ENCODE measurements at regions not wholly inside any gene's neighbourhood (a gene's known extent, or its start where the extent isn't known, plus 50 kb on each side); places are given as distances from the start of the nearest gene placed in this dataset.

DNA sequence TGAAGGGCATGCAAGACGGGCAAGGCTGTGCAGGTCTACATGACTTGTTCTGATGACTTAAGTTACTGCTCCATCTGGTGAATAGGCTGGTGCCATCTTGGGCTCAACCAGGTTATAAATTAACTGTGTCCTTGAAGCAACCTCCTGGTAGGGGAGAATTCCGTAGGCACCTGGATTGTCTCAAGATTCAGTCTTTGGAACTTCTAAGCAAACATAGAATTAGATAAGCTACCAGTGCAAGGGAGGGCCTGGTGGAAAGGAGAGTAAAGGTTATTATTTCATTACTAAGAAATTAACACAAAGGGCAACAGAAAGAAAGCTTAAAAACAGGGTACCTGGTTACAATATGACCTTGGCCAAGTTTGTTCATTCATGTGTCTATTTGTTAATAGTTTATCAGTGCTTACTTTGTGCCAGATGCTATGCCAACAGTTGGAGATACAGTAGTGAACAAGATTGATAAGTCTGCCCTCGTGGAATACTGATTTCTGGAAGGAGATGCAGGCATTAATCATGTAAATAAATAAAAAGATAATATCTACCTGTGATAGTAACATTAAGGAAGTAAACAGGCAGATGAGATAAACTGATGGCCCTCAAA, 107.0 kb upstream of the PALS2 start:
- DNase-seq (ENCODE audit: extremely low read depth, low read depth): no peak

DNA sequence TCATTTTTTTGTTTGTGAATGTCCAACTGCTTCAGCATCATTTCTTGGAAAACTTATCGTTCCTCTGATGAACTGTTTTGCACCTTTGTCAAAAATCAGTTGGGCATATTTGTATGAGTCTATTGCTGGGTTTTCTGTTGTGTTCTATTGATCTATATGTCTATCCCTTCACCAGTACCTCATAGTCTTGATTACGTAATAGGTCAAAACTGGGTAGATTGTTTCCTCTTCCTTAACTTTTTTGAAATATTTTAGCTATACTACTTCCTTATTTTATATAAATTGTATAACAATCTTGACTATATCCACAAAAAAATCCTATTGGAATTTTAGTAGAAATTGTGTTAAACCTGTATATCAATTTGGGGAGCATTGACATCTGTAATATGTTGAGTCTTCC, 104.1 kb upstream of the PALS2 start:
- DNase-seq (ENCODE audit: extremely low read depth, low read depth): no peak

DNA sequence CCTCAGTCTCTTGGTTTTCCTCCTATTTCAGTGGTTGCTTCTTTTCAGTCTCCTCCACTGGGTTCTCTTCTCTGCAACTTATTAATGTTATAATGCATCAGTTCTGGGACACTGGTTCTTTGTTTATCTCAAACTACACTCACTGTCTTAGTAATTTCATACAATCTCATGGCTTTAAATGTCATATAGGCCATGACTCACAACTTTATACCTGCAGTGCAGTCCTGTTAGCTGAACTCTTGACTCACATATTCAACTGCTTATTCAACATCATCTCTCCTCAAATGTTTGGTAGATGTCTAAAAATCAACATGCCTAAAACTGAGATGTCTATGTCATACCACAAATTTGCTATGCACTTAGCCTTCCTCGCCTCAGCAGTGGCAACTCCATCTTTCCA, 101.2 kb upstream of the PALS2 start:
- DNase-seq (ENCODE audit: extremely low read depth, low read depth): no peak

DNA sequence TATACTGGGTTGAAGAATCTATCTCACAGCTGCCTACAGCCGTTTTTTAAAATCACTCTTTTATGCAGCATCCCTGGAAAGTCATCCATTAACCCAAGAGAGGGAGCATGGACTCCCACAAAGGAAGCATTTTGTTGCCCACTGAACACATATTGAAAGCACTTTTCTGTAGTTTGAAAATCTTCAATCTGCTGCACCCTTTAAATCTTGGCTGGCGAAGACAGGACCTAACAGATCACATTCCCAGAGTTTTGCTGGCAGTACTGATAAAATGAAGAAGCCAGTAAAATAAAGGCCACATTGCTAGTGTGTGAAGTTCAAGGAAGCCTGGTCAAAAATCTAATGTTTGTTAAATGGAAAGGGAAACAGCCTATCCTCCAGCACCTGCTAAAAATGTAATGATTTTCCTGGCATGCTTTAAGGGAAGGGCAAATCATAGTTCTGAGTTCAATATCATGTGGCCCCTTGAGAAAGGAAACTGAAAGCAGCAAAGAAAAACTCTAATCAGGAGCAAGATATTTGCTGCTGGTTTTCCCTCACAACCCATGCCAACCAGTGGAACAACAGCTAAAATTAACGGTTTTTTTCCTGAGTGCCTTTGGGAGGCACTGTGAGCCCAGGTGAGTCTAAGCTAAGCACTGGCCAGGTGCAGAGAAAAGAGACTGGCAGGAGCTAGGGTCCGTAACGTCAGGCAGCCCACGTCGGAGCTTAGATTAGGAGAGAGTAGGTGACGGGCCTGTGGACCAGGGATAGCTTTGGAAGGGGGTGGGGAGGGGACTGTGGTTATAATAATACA, 97.9 kb upstream of the PALS2 start:
- DNase-seq (ENCODE audit: extremely low read depth, low read depth): no peak

DNA sequence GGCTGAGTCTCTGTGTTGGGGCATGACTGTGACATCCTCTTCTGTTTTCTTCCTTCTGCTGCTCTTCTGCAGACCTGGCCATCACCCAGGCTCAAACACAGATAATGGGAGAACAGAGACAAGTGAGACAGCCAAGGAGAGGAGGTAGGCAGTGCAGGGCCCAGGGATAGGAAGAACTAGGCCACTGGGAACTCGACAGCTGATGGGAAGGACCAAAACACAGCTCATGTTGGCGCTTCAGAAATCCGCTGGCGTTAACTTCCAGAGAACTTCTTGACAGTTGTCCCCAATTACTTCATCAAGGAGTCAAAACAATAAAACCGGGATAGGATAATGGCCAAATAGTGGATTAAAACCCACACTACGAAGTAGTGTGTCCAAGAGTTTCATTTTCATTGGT, 97.0 kb upstream of the PALS2 start:
- no peak for DNase-seq (ENCODE audit: extremely low read depth, low read depth)

DNA sequence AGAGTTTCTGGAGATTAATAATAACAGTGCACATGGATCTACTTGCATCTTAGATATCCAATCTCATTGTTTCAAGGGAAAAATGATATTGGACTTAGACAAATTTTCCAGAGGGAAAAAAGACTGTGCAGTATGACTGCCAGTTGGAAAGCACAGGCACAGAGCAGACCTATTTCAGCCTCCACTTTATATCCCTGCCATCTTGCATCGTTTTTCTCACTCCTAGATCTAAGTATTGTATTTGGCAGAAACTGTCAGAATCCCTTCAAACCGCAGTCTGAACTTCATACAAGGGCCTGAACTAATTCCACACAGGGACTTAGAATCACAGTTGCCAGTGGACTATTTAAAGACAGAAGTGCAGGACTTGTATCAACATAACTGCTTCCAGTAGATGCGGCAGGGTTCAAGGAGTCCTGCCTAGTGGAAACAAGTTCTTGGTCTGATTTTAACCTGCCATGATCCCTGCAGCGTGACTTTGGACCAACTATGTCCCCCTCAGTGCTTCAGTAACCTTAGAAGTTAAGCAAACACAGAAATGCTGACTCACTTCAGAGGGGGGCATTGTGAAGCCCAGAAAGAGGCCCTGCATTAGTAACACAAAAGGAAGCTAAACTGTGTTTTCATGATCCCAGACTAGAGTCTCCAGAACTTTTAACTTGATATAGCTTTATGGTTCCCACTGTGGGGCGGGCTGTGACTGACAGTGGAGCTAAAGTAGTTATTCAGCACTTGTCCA, 95.7 kb upstream of the PALS2 start:
- DNase-seq (ENCODE audit: extremely low read depth, low read depth): peak; percentile 43

DNA sequence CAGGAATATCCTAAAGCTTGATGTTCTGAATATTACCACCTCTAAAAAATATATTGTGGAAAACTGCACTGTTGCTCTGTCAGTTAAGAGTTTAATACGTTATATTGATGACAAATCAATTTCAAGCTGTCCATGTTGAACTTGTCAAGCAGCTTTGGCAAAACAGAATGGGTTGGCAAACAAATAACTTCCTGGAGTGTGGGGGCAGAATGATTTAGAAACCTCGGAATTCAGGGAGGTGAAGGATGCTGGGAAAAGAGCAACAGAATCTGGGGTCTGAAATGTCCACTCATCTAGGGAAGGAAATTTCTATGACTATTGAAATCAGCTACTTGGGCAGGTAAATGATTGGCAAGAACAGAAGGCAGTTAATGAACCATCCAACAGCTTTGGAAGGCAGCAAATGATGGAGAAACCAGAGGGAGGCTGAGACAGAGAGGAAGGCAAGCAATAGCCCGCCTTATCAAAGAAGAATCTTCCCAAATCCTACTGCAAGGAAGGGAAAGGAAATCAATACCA, 95.1 kb upstream of the PALS2 start:
- no peak for DNase-seq (ENCODE audit: extremely low read depth, low read depth)

DNA sequence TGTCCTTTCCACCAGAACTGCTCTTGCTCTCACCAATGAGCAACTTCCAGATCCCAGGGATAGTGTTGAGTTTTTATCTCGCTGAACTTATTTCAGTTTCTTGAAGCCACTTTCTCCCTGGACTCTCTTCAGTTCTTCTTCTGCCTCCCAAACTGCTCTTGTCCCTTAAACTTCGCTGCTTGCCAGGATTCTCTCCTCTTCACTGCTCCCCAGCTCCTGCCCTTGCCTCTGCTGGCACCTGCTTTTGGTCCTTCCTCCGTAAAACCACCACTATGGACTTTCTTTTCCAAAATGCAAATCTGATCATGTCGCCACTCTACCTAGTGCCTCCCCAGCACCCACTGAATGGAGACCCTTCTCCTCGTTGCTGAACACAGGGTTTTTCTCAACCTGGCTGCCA, 92.8 kb upstream of the PALS2 start:
- DNase-seq (ENCODE audit: extremely low read depth, low read depth): no peak

DNA sequence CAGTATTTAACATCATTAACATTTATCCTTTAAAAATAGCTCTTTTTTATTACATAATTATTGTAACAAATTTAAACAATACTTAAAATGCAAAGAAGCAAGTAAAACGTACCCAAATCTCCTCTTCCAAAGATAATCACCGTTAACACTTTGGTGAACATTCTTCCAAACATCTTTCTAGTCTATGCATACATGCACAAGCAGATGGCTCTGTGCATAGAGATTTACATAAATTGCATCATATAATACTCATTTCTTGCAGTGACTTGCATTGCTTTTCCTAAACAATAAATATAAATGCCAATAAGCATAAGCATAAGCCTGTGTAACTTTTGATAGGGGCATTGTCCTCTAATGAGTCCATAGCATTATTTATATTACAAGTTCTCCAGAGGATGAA, 89.4 kb upstream of the PALS2 start:
- DNase-seq (ENCODE audit: extremely low read depth, low read depth): no peak

DNA sequence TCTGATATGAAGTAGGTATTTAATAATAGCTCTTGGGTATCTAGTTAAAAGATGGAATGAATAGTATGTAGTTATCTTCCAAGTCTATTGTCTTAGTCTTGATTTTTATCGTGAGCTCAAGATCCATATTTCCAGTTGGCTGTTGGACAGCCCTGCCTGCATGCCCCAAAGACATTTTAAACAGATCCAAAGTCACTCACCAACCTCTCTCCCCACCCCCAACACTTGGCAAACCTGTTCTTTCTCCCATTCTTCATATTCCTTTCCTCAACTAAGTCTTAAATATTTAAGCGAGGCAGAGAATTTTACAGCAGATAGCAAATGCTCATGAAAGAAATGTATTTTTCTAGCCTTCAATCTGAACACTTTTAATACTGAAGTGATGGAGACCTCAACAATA, 80.7 kb upstream of the PALS2 start:
- no peak for DNase-seq (ENCODE audit: extremely low read depth, low read depth)

DNA sequence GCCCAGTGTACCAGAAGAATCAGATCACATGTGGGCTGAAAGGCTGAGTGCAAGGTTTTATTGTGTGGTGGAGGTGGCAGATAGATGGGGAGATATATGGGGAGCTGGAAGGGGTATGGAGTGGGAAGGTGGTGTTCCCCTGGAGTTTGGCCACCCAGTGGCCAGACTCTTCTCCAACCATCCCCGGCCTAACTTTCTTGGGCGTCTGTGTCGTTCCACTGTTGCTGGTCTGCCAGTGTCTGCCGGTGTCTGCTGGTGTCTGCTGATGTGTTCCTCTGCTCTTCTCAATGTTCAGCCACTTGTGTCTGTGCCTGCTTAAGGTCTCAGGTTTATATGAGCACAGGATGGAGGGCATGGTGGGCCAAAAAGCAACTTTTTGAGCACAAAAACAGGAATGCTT, 78.4 kb upstream of the PALS2 start:
- DNase-seq (ENCODE audit: extremely low read depth, low read depth): no peak

DNA sequence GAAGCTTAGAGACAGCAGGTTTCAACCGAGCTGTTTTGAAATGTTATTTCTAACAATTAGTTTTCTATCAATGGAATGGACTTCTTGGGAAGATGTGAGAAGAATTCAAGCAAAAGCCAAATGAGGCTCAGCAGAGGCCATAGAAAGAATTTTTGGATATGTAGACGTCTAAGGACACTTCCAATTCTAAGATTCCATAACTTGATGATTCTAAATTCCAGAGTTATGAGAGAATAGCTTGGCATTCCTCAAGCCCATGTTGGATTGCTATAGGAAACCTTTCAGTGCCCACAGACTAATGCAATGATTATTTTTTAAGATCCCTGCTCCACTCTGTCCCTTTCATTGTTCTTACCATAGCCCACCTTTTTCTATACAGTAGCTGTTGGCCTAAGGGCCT, 77.2 kb upstream of the PALS2 start:
- no peak for DNase-seq (ENCODE audit: extremely low read depth, low read depth)

DNA sequence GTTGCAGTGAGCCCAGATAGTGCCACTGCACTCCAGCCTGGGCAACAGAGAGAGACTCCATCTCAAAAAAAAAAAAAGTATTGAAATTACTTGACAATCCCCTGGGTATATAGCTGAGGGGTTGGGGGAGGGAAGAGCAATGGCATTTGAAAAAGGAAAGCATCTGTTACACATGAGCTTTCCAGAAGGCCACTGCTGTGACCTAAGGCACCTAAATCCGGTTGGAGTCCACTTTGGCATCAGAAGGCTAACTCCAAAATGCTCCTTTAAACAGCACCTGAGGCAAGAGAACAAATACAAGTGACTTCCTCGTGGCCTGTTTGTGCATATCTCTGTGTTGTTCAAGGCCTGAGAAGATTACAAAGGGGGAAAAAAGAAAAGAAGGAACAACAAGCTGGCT, 74.8 kb upstream of the PALS2 start:
- DNase-seq (ENCODE audit: extremely low read depth, low read depth): no peak

DNA sequence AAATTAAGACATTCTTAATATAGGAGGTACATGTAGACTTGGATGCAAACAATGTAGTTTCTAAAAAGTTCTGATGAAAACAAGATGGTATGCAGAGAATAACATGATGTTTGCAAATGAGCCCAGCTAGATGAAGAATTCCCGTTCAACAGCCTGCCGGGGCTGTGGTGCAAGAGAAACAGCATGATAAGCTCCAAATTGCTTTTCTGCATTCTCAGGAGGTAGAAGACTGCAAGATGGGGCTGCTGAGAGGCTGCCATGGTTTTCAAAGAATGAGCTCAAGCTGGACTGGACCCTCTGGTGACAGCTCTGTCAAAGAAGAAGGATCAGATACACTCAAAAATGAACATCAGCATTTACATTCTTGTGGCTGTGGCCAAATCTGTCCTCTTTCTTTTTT, 73.4 kb upstream of the PALS2 start:
- no peak for DNase-seq (ENCODE audit: extremely low read depth, low read depth)

DNA sequence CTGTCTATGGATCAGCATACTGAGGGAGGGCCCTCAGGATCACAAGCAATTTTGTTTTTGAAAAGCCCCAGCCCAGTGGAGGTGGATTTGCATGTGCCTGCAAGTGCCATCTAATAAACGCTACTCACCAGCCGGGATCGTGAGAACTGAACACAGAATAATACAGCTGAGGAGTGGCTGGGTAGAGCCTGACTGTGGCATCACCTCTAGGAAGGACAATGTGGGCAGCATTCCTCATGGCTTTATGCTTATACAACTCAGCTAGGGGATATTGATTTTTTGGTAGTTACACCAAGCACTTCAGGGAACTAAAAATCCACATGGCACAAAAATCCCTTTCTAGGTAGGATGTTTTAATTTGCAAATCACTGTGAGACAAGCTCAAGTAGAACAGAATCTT, 72.7 kb upstream of the PALS2 start:
- no peak for DNase-seq (ENCODE audit: extremely low read depth, low read depth)

DNA sequence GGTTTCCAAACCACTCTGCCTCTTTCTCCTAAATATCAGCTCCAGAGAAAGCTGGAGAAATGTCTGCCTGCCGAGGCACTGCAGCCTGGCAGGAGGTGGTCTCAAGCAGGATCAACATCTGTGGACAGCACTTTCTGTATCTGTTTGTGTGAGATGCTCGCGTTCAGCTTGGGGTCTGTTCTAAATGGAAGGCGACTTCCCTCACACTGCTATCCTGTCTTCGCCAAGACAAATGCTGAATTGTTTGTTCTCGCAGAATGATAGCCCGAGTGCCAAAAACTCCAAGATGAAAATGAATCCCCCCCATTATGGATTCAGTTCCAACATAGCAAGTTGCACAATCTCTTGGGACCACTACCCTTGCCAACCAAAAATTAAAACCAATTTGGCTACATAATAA, 72.2 kb upstream of the PALS2 start:
- DNase-seq (ENCODE audit: extremely low read depth, low read depth): no peak

DNA sequence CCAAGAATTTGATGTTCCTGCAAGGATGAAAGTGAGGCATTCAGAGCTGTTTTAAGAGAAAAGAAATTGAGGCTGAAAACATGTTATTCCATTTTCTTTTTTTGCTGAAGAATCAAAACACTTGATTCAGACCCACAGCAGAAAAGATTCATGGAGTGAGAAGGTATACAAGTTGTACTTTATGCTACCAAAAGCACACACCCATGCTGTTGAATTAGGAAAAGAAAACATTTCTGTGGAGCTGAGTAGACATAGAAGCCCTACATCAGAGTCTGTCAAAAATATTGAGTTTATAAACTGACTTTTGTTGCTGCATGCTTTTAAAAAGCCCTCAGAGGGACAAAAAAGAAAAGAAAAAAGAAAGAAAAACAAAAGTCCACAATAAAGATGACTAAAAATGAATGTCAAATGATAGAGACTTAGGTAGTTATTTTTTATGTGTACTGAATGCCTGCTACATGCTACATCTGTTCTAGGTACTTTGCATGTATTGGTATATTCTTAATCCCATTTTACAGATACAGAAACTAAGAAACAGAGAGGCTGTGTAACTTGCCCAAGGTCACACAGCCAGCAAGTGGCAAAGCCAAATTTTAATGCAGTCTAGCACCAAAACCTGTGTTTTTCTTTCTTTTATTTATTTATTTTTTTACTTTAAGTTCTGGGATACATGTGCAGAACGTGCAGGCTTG, 71.7 kb upstream of the PALS2 start:
- no peak for DNase-seq (ENCODE audit: extremely low read depth, low read depth)

DNA sequence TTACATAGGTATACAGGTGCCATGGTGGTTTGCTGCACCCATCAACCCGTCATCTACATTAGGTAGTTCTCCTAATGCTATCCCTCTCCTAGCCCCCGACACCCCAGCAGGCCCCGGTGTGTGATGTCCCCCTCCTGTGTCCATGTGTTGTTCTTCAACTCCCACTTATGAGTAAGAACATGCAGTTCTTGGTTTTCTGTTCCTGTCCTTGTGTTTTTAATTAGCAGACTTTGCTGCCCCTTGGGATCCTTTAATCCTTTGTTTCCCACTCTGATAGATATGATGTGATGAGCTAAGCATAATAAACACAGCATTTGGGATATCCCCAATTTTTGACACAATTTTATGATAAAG, 71.1 kb upstream of the PALS2 start:
- DNase-seq (ENCODE audit: extremely low read depth, low read depth): no peak

DNA sequence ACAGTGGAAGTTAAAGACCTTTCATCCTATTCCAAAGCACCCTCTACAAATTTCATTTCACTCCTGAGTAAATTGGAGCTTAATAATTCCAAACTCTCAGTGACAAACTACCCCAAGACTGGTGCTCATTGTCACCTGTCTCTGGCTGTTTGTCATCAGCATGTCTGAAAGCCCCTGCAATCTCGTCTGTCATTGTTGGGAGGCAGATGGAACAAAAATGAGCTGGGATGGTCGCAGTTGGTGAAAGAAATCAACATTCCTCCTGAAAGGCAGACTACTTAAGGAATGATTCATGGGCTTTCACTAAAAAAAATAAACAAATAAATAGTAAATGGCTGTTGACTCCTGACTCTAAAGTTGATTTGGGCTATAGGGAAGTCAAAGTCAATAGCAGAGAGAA, 69.7 kb upstream of the PALS2 start:
- no peak for DNase-seq (ENCODE audit: extremely low read depth, low read depth)

DNA sequence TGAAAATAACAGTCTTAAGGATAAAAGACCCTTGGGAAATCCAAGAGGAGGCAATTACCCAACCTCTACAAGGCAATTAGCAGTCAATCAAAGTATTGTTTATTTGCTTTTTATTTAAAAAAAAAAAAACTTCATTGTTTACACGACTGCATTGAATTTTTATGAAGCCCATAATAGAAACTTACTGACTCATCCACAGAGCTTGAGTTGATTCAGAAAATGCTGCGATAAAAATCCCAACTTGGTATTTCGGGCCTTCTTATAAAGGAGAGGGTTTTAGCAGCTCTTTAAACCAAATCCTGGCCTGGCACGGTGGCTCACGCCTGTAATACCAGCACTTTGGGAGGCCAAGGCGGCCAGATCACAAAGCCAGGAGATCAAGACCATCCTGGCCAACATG, 69.2 kb upstream of the PALS2 start:
- DNase-seq (ENCODE audit: extremely low read depth, low read depth): no peak

DNA sequence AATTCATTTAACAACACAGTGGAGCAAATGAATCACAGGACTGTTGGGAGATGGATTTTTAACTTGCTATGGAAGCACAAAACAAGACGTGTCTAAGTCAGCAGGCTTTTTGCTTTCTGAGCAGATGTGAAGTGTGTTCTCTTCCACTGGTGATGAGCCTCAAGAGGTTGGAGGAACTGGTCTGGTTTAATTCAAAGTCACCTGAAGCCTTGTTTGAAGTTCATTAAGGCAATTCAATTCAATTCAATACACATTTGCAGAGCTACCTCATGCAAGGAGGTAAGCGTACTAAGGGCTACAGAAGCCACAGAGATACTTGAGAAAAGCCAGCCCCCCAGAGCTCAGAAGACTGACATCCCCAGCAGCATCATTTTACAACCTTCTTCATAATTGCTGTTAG, 68.4 kb upstream of the PALS2 start:
- no peak for DNase-seq (ENCODE audit: extremely low read depth, low read depth)

Data from NCI-H460 (cell line).